Ovary (tissue), 7 donors: ENCODE measurements at regions not wholly inside any gene's neighbourhood (a gene's known extent, or its start where the extent isn't known, plus 50 kb on each side); places are given as distances from the start of the nearest gene placed in this dataset.

Experiments
- DNase-seq, 5 donors: peaks; one replicate each; pipeline ENCODE4 v3.0.0-alpha.2; 2019 to 2020
- H3K27ac ChIP-seq, 2 donors: fragments of 200-600 bp; one replicate each; pipeline versions ENCODE4 v1.5.1 to v1.8.0; 2019 to 2022
- H3K27me3 ChIP-seq: fragments of 200-600 bp; one replicate; pipeline ENCODE4 v1.8.0; 2022
- H3K36me3 ChIP-seq: fragments of 200-600 bp; sonication (generic); one replicate; pipeline ENCODE4 v1.5.1; 2019
- H3K4me1 ChIP-seq: one replicate; pipeline ENCODE4 v1.8.1; 2013; ENCODE audit warnings: mild to moderate bottlenecking, moderate library complexity; ENCODE audit not compliant: insufficient read depth
- H3K4me3 ChIP-seq: fragments of 200-600 bp; sonication (generic); one replicate; pipeline ENCODE4 v1.5.1; 2017
- H3K9me3 ChIP-seq, 2 donors: fragments of 200-600 bp in 1 of 2; sonication (generic) in 1 of 2; one replicate each; pipeline versions ENCODE4 v1.5.1 to v1.8.1; 2013 to 2019; ENCODE audit warnings: mild to moderate bottlenecking in 1 of 2, moderate library complexity in 1 of 2
- CTCF ChIP-seq, 3 donors: fragments of 450-650 bp in 2 of 3; fragments of 200-600 bp in 1 of 3; IDR thresholded peaks; one replicate each; pipeline versions ENCODE4 v1.5.1 to v1.8.0; 2016 to 2022; ENCODE audit warnings: antibody characterized with exemption in 3 of 3, mild to moderate bottlenecking in 1 of 3
- EP300 ChIP-seq: sonication (generic); formaldehyde crosslinking; IDR thresholded peaks from one replicate; pipeline ENCODE4 v1.6.1; 2017; ENCODE audit warnings: antibody characterized with exemption
- POLR2A ChIP-seq: fragments of 450-650 bp; IDR thresholded peaks from one replicate; pipeline ENCODE4 v1.6.1; 2017; ENCODE audit warnings: antibody characterized with exemption, mild to moderate bottlenecking, moderate library complexity
- WGBS, 3 donors: extraction: QIAGEN DNeasy Blood & Tissue Kit in 1 of 3; methylation state at CpG; one replicate each; pipeline versions ENCODE4 v1.1.5 to v1.1.7; 2013 to 2017; 5-methylcytosine and 5-hydroxymethylcytosine counted together
- intact Hi-C, 4 donors: fragments of 100-400 bp; cut with DNase I; formaldehyde crosslinking; loops; one replicate each; pipeline versions ENCODE4 v1.11.0 to v1.15.1; 2022 to 2023
- donor health status: DM: no; HTN: no; CAD: no; lungs with moderate emphysema.
- donor health status: DM: no; HTN: no; CAD: no.
- donor health status: Bipolar disorder and iron deficiency.
- donor health status: DM: no; HTN: no; CAD: no.
- donor health status: DM: yes; HTN: yes; CAD: no.

- H3K36me3 ChIP-seq, result no peaks in the 10 kb centered on the region
- no peaks in the 10 kb centered on the region for H3K4me1 ChIP-seq
- H3K27ac ChIP-seq, result no peak overlapping the region
- intact Hi-C loops, result no loop called here
- DNase-seq, result no peak
- no peak overlapping the region for H3K4me3 ChIP-seq
- H3K9me3 ChIP-seq, result no peaks in the 10 kb centered on the region
- no peak for TF ChIP-seq POLR2A
- TF ChIP-seq EP300, result no peak
- no peak for TF ChIP-seq CTCF (IDR thresholded peaks at IDR 0.05)
- WGBS, 3 donors, result 67 to 79% (median 69%) methylated on average over 4 of the region's 4 CpGs
- no peaks in the 10 kb centered on the region for H3K27me3 ChIP-seq
Observed at GRCh38 chr3:135514060-135514448, 451.5 kb upstream of the PPP2R3A start.

- Histone ChIP-seq H3K4me3 (no peak overlapping the region), H3K9me3 (no peaks in the 10 kb centered on the region), H3K27ac (no peak overlapping the region), H3K27me3 (no peaks in the 10 kb centered on the region), H3K36me3 (no peaks in the 10 kb centered on the region), H3K4me1 (no peaks in the 10 kb centered on the region)
- no peak for DNase-seq
- 22 to 34% (median 29%) methylated on average over 3 of the region's 3 CpGs for WGBS, 3 donors
- intact Hi-C loops, result no loop called here
- TF ChIP-seq EP300 (no peak), POLR2A (no peak), CTCF (IDR thresholded peaks at IDR 0.05) (no peak)
Observed at GRCh38 chr3:135516143-135516542, 449.4 kb upstream of the PPP2R3A start.

GRCh38 chr3:135528413-135529015, 437.0 kb upstream of the PPP2R3A start:
- Histone ChIP-seq H3K27ac (no peak overlapping the region), H3K9me3 (no peaks in the 10 kb centered on the region), H3K4me1 (no peaks in the 10 kb centered on the region), H3K4me3 (no peak overlapping the region), H3K36me3 (no peaks in the 10 kb centered on the region), H3K27me3 (no peaks in the 10 kb centered on the region)
- no peak for TF ChIP-seq CTCF (IDR thresholded peaks at IDR 0.05)
- TF ChIP-seq EP300, result no peak
- TF ChIP-seq POLR2A, result no peak
- intact Hi-C loops, result no loop called here
- 52 to 64% (median 58%) methylated on average over 3 of the region's 3 CpGs for WGBS, 3 donors
- no peak for DNase-seq

GRCh38 chr3:135532021-135532420, 433.5 kb upstream of the PPP2R3A start:
- H3K27me3 ChIP-seq, result no peaks in the 10 kb centered on the region
- TF ChIP-seq EP300 (no peak), POLR2A (no peak), CTCF (IDR thresholded peaks at IDR 0.05) (no peak)
- intact Hi-C loops, result no loop called here
- H3K9me3 ChIP-seq, result no peaks in the 10 kb centered on the region
- no peak for DNase-seq
- no peaks in the 10 kb centered on the region for H3K4me1 ChIP-seq
- H3K4me3 ChIP-seq, result no peak overlapping the region
- H3K36me3 ChIP-seq, result no peaks in the 10 kb centered on the region
- H3K27ac ChIP-seq, result no peak overlapping the region
- 50 to 74% (median 56%) methylated on average over 3 of the region's 3 CpGs for WGBS, 3 donors
